D341Med (cell line): ENCODE measurements at regions not wholly inside any gene's neighbourhood (a gene's known extent, or its start where the extent isn't known, plus 50 kb on each side); places are given as distances from the start of the nearest gene placed in this dataset.
"Not testable (repeated sequence)": the region's sequence is repeated elsewhere in the genome, so short reads cannot be mapped to it uniquely, and the experiment has no call there.

Experiments
- DNase-seq: peaks from one replicate; pipeline ENCODE4 v3.0.0; 2012; ENCODE audit warnings: low spot score

DNA sequence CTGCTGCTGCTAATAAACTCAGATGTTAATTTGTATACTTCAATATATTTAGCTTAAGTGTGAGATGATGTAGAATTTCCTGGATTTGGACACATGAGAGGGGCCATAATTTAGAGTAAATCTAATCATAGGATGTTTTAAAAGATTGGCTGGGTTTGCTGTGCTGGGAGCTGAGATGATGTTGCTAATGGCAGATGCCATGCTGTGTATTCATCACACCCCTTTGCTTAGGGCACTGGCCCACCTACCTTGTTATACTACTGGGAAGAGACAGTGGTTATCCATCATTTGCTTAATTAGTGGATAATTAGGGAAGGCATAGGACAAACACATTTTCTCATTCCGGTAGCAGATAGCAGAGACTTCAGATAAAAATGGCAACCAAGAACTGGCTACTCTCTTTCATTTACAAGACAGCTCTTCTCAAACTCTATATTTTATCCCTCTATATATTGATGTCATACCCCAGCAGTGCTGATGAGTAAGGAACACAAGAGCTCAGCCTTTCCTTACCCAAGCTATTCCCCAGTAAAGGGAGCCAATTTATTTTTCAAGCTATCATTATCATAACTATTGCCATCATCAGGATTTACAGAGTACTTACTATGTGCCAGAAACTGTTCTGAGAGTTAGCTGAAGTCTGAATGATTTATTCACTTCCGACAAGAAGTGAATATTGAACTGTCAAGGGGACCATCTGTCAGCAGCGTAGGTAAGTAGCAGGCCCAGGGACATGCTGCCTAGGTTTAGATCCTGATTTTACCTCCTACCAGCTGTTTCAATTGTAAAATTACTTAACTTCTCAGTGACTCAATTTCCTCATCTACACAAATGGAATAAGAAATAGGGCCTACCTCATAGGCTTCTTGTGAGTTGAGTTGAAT, 204.6 kb upstream of the FLRT2 start:
- no peak for DNase-seq

- DNase-seq: no peak
Measured at GRCh38 chr14:85332401-85332800, 197.5 kb upstream of the FLRT2 start.

DNA sequence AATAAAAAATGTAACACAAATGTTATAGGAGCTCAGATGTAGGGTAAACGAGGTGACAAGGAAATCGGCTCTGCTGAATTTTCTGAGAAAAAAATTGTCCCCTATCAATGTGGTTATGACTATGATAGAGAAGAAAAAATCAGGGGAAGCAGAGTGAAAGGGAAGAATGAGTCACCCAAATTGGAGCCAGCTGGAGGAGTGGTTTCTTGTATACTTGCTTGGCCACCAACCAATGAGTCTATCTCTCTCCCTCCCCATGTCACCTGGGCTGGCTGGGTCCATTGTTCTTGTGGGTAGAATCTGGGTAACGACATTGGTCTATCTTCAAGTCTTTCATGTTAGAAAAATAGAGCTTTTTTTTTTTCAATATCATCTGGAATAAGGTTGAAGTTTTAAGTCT, 196.6 kb upstream of the FLRT2 start:
- no peak for DNase-seq

GRCh38 chr14:85333841-85334240, 196.1 kb upstream of the FLRT2 start:
- DNase-seq: peak; percentile 57

DNA sequence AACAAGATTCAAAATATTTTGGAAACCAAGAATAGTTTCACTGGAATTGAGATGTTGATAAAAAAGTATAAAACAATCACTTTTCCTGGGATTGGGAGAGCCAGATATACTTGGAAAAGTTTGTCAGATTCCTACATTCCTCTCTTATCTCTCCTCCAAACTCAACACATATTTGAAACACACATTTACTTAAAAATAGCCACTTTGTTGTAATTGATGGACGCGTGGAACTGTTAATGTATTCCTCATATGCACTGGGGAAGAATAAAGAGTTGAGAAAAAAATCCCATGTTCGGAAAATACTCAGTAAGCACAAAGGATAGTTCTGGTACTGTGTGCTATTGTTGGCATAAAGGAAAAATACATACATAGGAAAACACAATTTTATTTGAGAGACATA, 195.6 kb upstream of the FLRT2 start:
- DNase-seq: no peak

DNA sequence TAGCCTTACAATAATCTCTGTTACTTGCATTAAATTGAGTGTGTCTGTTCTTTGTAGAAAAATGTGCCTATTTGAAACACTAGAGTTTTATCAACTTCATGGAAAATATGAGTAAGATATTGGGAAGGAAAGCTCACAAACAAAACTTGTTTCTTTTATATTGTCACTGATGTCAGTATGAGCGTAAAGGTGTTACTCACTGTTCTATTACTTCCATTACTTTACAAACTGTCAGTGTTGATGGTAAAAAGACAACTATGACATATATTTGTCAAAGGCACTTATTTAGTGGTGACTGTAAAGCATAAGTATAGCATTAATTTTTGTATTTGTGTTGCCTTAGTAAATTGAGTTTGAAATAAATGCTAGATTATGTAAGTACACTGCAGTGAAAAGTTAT, 193.7 kb upstream of the FLRT2 start:
- no peak for DNase-seq

- DNase-seq: no peak
Measured at GRCh38 chr14:85336817-85337216, 193.1 kb upstream of the FLRT2 start.

DNA sequence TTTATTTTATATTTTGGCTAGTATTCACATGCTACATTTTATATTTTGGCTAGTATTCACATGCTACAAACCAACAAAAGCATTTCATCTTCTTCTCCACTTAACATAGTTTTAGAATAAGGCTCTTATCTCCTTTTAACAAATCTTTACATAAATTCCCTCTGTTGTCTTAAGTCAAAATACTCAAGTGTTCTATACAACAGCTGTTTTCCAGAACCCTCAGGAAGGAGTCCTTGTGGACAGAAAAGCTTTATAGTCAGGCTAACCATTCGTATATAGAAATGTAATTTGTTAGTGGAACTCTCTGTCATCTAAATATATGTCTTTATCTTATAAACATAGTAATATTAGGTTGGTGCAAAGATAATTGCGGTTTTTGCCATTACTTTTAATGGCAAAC, 191.0 kb upstream of the FLRT2 start:
- DNase-seq: no peak

- DNase-seq: no peak
Measured at GRCh38 chr14:85342858-85343607, 186.9 kb upstream of the FLRT2 start.

DNA sequence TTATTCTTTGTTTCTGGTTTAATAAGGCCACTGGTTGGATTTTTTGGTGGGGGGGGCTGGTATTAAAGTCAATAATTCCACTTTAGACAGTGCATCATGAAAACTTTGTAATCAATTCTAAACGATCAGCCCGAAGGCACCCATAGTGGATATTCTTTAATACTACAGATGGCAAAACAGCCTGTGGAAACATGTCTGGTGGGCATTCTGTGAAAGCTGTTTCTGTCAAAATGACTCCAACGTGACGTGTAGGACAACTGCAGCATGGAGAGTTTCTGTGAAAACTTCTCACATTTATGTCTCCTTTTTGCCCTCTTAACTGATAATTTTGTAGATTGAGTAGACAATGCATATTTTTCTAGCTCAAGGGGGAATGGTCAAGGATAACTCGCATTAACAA, 185.8 kb upstream of the FLRT2 start:
- DNase-seq: no peak

- DNase-seq: no peak
Measured at GRCh38 chr14:85344847-85345570, 184.9 kb upstream of the FLRT2 start.

GRCh38 chr14:85350667-85351066, 179.3 kb upstream of the FLRT2 start:
- no peak for DNase-seq

GRCh38 chr14:85352588-85352987, 177.4 kb upstream of the FLRT2 start:
- DNase-seq: not testable (repeated sequence)

DNA sequence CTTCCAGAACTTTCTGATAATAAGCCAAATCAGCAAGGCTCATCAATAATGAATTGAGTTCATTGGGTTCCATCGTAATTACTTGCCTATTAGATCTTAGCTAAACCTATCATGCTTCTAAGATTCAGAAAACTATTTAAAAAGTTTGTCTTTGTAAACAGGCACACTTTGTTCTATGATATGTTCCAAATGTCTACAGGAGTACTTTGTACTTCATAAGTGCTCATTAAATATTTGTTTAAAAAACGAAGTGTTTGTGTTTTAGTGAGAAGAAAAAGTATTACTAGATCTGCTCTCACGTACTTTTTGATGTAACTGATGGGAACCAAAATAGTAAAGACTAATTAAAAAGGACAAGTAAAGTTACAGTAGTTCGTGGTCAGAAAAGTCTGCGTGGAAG, 172.8 kb upstream of the FLRT2 start:
- no peak for DNase-seq

DNA sequence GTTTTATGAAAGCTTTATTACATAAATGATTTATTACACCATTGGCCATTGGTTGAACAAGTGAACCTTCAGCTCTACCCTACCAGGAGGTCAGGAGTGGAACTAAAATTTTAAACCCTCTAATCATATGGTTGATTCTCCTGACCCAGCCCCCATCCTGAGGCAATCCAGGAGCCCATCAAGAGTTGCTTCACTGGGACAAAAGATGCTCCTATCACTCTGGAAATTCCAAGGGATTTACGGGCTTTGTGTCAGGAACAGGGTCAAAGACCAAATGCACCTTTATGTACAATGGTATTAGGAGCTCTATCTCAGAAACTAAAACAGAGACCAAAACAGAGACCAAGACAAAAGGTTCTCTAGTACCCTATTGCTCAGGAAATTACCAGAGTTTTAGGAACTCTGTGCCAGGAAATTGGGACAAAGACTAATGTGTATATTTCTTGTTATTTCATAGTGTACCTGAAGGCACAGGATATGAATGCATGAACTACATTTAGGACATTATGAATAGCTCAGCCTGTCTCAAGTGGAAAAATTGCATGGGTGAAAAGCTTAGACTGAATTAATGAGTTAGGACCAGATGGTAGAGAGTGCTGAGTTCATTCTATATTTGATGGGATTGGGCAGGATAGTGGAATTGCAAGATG, 171.7 kb upstream of the FLRT2 start:
- no peak for DNase-seq

GRCh38 chr14:85359505-85359904, 170.4 kb upstream of the FLRT2 start:
- DNase-seq: no peak

DNA sequence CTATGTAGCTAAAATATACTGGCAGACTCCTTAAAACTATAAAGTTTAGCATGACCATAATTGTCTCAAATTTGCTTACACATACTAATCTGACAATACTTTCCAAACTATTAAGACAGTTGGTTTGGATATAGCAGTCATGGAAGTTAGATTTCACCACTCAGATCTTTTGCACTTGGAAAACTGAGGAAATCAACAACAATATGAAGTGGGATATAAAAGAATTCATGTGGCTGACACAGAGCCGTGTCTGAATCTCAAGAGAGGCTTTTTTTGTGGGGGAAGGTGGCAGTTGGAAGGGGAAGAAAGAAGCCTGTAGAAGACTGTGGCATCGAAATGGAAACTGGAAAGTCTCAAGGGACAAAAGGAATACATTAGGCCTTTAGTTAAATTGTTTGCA, 166.6 kb upstream of the FLRT2 start:
- no peak for DNase-seq

DNA sequence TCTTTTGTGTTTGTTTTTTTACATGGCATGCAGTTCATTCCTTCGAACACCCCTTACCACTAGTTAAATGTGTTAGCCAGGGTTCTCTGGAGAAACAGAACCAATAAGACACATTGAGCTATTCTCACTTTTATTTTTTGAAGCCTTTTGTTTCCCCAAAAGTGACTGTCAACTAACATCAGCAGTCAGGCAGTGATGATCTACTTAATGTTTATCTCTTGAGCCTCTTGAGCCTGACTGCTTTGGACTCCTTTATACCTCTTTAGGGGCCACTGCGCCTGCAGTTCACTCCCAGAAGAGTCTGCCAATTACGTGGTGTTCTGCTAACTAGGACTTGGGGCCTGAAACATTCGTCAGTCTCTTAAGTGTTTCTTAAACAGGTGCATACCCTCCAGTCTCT, 163.7 kb upstream of the FLRT2 start:
- DNase-seq: no peak

DNA sequence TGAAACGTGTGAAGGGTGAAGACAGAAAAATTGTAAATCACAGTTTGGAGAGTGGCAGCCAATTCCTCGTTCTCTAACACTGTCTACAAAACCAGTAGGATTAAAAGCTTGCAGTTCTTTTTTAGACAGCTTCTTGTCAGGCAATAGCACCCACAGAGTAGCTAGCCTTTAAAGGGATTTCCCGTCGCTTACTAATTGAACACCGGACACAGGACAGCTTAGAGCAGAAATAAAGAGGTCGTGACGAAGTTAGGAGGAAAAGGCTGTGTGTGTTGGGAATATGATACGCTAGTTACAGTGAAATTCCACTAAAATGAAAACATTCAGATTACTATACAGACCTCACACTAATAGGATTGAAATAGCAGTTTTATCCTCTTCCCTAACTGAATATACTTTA, 149.1 kb upstream of the FLRT2 start:
- DNase-seq: no peak

DNA sequence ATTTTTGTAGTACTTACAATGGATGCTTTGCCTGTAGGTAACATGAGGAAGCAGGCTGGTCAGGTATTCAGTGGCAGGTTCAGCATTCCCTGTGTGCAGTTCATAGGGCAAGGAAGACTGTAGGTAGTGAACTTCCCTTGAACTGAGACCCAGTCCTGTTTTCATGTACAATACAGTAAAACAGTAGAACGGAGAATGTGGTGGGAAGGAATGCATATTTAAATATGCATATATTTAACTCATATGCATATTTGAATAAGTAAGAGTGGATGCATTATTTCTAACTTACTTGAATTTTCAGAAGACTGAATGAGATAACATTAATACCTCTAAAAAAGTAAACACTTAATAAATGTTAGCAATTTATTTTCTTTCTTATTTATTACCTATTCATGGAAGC, 147.6 kb upstream of the FLRT2 start:
- DNase-seq: no peak

DNA sequence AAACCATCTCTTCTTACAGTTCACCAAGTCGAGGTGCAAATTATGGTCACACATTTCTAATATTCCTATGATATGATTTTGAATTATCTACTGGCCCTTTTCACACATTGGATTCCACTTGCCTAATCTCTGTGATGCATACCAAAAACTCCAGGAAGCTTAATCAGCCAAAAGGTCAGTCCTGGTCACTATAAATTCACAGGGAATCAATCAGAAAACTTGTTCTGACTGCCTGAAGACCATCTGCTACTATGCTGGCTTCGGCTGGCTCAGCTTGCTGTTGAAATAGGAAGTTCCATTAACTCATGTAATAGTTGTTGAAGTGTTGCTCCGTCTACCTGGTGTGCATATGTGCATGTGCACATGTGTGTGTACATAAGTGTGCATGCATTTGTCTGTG, 142.8 kb upstream of the FLRT2 start:
- DNase-seq: no peak

GRCh38 chr14:85390236-85390635, 139.7 kb upstream of the FLRT2 start:
- DNase-seq: no peak
